ENCODE measurements at regions not wholly inside any gene's neighbourhood (a gene's known extent, or its start where the extent isn't known, plus 50 kb on each side); places are given as distances from the start of the nearest gene placed in this dataset.

DNA sequence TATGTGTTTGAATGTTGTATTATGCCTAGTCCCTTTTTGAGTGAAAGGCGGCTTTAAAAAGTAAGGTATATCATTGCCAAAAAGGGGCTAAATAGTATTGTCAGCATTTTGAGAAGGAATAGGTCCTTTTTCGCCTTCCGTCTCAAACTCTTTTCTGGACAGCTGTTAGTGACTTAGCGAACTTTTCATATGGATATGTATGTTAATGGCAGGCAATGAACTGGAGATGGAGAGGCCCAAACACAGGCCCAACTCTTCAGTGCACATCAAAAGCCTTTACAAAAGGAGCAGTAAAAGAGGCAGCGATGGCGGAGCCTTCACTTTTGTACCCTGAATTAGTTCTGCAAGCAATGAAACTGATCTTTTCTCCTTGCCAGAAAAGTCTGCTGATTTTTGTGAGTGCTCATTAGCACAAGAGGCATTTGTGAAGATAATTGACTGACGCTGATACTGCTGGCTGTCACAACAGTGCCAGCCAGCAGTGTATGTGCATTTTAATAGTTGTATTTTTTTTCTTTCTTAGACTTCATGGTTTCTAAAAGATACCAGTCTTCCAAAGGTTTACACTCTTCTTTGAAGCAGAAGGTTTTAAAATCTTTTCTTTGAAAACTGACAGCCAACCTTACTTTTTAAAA, 243.7 kb upstream of the SP8 start:
- no peak for DNase-seq

DNA sequence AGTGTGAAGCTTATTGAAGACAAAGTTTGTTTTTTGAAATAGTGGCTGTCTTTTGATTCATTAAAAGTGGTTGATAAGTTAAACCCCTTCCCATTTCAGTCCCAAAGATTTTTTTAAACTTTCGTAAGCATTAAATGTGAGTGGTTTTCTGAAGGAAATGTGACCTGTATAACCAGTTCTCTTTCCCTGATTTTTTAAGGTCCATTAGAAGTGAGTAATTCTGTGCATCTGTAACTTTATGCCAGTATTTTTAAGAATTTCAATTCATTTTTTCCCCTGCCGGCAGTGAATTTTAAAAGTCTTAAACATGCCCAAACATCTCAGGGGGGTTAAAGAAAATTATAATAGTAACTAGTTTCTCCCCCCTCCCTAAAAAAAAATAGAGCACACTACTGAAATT, 254.6 kb upstream of the SP8 start:
- DNase-seq: no peak

DNA sequence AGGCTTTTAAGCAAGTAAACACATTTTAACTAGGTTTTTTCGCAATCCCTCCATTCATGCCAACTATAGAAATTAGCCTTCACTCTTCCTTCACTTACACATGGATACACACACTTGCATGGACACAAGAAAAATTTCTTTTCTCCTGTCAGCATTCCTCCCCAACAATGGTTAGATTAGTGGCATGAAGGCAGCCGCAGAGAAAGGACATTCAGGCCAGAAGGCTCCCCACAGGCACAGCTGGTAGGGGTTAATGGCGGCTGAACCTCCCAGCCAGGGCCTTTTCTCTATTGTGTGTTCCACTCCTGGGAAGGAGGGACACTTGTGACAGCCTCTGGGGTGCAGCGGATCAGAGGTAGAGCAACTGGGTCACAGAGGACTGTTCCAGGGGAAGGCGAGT, 255.0 kb upstream of the SP8 start:
- DNase-seq: peak; percentile 93

DNA sequence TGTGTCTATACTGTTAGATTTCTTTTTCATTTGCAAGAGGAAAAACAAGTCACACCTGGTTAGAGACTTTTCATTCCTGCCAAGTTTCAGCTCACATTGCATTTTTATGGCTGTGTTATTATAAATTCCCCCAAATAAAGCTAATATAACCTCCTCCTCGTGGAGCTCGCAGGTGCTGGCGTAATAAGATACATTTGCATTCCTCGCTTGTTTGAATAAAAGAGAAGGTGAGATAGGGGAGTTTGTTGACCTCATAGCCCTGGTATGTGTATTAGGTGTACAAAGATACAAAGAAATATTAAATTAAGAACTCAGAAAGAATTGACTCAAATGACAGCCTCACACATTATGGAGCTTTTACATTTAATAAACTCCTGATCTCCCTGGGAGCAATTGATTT, 257.7 kb upstream of the SP8 start:
- DNase-seq: no peak

DNA sequence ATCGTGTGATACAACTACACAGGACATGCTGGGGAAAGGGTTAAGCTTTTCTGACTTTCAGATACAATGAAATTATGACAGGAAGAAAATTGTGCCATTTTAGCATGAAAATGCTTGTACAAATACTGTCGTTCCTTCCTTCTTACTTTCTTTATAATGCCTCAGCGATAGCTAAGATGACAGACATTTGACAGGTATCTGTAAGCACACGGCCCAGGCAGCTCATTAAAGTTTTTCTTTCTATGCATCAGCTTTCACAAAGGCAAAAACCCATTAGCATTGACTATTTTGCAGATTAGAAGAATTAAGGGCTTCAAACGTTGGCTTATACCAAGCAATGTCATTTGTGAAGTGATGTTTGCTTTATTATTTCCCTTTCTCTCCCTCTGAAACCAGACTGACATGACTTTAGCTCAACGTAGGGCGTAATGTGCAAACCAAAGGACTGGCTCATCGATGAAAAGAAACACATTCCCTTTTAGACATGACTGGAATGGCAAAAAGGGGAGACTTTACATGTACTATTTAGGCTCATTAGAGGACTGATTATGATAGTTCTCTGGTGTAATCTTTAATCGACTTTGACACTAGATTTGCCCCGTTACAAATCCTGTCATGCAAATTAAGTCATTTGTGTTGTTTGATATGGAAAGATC, 258.4 kb upstream of the SP8 start:
- peak; percentile 60 for DNase-seq

DNA sequence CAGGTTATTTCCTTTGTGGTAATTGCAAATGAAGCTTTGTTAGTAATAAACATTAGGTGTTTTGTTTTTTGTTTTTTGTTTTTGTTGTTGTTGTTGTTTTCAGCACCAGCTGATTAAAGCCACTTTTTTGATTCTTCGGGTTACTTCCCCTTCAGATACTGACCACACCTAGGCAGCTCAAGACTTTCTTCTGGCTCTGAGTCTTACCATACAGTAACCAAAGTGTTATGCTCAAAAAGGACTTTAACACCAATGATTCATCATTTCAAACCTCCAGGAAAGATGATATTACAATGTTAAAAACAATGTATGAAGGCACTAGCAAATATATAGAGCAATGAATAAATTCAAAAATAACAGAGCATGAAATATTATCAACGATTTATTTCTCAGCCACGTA, 265.2 kb upstream of the SP8 start:
- no peak for DNase-seq

DNA sequence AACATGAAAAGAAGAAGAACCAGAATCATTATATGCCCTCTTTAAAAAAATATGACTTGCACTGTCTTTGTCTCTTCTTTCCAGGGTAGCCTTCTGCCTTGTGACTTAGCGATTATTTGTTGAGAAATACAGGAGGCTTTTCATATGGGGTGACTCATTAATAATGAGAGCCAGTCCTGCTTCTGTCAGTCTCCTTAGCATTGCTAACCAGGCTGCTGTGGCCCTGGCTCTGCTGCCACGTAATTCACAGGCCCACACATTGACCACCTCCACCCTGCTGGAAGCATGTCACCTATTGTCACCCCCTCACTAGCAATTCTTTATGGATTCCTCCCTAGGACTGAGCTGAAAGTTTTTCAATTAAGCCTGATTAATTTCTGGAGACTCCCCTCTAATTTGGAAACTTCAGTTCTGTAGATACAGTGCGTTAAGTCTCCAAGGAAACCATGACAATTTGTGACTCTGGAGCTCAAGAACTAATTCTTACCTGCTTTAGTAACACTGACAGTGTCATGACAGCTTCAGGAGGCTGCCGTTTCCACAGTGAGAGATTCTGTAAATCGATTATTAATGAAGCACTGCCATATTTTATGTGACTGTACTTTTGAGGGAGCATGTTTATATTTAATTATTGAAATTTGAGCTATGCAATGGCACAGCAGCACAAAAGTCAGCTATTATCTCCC, 267.9 kb upstream of the SP8 start:
- no peak for DNase-seq

DNA sequence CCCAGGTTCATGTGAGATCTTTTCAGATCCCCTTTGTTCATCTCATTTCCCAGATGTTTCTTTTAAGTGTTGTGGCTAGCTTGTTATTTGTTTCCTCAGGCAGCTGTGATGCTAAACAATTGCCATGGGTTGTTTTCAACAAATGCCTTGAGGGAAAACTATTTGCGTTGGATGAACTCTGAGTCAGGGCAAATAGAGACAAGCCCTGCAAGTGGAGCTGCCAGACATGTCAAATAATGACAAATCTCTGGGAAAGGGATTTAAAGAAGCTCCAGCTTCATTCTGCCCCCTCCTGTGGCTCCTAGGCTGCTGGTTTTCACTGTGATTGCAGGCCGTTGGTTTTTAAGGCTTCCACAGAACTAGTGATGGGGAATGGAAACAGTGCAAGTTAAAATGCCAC, 272.4 kb upstream of the SP8 start:
- no peak for DNase-seq

DNA sequence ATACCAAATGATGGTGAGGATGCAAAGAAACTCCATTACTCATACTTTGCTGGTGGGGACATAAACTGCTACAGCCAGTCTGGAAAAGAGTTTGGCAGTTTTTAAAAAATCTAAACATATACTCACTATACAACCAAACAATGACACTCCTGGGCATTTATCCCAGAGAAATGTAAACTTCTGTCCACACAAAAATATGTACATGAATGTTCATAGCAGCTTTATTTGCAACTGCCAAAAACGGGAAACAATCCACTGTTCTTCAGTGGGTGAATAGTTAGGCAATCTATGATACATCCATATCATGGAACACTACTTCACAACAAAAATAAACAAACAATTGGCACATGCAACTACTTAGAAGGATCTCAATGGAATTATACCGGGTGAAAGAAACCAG, 276.4 kb upstream of the SP8 start:
- no peak for DNase-seq

DNA sequence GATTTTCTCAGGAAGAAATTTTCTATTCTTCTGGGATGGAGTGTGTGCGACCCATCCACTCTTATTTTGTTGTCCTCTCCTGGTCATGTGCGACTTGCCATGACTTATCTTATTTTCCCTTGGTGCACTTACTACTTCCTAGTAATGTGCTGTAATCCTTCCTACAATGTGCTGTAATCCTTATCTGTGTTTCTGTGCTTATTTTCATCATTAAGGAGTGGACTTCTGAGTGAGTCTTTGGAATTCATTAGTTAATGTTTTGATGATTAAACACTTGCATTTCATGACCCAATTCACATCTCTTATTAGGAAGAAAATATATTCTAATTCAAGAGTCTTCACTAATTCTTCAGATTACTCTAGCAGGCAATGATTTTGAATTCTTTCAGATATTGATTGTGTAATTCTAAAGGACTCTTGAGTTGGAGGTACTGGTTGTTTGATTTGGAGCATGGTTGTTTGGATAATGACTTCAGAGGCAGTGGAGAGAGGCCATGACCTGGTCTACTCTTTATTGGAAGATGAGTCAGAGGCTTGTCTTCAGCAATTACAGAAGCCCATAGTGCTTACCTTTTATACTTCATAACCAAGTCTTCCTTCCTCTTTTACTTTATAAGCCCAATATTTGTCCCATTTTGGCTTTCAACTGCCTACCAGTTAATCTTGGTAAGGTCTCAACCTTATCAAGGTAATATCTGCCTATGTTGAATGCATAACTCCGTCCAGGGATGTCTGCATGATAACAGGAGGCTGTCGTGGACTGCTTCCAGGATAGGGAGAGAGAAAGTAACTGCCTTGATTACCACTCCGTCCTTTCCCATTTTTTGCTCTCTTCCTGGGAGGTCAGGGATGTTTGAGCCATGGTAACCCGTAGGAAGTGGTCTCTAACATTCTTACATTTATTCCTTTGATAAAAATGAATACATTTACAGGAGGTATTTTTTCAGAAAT, 278.3 kb upstream of the SP8 start:
- DNase-seq: no peak

DNA sequence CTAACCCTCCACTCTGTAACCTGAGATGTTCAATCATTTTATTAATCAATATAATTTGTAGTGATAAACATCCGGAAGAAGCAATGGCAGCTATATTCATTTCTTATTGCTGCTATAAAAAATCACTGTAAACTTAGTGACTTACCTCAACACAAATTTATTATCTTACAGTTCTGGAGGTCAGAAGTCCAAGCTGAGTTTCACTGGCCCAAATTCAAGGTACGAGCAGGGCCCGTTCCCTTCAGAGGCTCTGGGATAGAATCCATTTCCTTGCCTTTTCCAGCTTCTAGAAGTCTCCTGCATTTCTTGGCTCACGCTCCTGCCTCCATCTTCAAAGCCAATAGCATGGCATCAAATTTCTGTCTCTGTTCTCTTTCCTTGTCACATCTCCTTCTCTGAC, 279.5 kb upstream of the SP8 start:
- no peak for DNase-seq

DNA sequence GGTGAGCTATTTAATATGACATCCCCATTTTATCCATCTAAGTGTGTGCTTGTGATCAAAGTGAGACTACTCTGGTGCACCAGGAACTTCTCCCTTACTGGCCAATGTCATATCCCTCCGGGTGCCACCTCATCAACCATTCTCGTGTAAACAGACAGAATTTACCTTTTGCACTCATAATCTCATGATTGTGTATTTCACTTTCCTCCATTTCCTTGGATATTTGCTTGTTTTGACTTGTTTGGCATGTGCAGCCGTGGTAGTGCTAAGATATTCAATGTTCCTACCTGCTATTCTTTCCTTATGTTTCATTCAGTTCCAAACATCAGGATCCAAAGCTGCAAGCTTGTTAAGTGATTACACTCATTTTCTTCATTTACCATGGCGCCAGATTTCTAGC, 280.5 kb upstream of the SP8 start:
- DNase-seq: no peak

DNA sequence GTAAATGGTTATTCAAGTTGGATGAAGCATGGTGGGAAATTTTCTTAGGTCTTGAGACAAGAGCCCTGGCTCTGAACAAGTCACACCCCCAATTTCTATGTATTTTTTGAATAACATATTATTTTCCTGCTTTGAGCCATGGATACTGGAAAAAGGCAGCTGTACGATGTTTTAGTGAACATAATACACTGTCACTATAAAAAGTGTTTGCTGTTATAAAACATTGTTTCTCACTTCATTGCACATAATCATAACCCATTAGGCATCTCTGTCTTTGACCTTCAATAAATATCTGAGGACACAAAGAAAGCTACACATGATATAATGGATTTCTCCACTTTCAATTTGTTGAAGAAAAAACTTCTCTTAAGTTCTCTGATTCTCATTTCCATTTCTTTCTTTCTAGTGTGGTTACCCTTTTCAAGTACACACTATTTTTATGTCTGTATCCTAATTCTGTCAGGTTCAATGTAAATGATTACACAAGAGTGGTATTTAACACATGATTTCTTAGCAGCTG, 283.9 kb upstream of the SP8 start:
- DNase-seq: no peak

DNA sequence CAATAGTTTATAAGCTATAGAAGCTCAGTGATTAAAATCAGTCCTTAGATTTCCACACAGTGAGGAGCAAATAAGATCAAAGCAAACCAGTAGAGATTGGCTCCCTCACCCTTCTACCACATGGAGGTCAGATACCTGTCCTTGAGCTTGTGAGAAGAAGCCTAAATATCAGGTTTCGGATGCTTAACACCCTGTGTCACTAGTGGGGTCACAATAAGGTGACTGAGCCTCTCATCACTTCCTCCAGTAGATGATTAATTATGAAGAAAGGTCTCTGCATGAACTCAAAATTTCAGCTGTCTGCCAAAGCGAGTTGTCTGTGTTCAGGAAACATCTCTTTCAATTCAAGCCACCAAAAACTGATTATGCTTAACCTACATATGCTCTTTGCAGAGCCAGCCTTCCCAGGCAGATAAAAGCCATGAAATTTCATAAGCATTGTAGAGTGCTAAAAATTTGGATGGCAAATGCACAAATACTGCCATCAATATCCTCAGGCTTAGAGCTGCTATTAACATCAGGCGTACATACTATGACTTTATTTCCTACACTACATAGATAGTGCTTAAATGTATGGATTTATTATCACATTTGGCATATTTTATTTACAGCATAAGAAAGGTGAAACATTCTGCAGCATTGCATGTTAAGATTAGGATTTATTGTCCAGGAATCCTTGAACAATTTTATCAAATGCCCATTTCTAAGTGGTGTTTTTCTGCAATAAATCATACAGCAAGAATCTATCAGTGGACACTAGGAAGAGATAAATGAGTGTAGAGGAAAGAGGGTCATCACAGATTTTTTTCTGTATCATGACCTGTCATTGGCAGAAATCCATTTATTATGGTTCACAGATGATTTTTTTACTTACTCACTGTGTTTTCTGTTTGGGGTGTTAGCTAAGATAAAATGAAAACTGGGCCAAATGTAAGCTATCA, 285.1 kb upstream of the SP8 start:
- DNase-seq: no peak

DNA sequence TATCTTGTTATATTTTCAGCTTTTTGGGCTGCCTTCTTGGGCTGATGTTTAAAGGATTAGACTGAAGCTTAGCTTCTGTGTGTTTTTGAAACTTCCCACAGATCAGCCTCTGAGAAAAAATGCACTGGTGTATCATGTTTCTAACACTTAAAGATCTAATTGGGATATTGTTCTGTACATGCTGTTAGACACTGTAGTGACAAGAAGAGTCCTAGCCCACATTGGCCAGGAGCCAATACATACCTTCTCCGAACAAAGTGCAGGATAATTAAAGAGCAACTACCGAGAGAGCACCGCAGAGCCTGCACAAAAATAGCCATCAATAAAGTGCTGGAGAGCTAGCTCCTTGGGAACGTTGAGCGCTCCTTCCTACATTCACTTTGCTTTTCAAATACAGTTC, 289.4 kb upstream of the SP8 start:
- DNase-seq: no peak

DNA sequence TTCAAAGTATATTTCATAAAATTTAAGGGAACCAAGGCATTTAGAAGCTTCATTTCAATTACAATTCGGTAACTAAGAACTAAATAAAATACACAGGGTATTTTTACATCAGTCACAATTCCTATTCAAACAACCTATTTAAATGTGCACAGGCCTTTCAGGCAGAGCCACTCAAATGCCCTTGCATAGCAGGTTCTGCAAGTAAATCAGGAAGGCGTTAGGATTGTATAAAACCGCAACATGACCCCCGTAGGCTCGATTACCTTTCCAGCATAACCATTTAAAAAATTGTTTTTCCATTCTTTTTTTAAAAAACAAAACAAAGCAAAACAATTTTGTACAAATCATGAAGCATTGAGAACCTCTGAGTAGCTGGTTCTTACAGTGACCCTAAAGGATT, 289.9 kb upstream of the SP8 start:
- DNase-seq: no peak

DNA sequence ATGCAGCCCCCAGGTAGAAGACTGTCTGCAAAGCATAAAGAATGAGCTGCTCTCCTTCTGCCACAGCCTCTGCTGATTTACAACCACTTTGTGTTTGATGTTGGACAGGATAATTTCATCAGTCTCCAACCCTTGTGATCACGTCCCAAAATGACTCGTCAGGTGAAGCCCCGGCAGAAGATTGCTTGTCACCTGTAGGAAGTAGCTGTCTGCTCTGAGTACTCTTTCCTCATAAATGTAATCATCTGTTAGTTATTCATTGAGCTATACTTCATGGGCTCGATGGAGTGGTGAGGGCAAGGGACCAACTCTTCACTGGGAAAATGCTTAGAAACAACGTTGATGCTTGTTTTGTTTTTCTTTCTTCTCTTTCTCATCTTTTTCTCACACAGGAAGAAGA, 290.9 kb upstream of the SP8 start:
- DNase-seq: no peak

DNA sequence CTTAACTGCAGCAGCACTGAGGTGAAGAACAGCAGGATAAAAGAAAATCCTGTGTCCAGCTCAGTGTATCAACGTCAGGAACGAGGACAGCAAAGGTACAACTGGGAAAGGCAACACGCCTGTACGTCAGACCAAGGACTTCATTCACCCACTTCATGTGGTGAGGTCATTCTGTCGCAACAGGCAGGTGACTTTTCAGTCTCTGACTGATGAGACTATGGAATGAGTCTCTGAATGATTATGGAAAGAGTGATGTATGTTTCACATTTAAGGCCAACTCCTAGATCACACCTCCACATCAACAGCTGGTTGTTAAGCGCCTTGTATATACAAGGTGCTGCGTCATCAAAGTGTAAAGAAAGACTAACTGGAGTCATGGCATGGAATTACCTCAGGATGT, 297.6 kb upstream of the SP8 start:
- DNase-seq: no peak

DNA sequence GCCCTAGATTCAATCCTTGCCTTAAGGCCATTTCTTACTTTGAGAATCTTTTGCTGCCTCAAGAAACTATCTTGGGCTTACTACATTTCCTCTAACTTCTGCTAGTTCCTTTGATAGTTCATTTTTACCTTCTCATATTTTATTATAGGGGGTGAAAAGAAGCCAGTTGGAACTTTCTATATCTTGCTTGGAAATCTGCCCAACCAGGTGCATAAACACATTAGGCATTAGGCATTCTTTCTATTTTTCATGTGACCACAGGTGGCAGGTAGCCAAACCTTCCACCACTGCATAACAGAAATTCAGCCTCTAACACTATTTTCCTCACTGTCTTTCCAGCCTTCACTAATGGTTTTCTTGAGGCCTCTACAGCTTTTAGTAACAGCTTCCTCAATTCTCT, 300.0 kb upstream of the SP8 start:
- peak; percentile 27 for DNase-seq

DNA sequence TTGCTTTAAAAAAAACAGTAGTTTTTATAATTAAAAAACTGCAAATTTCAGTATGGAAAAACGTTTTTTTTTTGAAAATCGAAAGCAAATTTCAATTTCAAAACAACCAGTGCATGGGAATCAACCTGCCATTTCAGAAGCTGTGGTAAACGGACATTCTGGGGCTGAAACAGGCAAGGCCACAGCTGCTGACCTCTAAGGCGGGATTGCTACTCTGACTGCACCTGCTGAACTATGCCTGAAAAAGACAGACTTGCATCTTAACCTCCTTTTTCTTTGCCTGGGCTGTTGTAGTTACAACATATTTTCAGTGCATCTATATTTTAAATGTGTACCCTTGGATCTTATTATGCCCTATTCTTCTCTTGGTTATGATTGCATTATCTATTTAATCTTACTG, 303.0 kb upstream of the SP8 start:
- no peak for DNase-seq

DNA sequence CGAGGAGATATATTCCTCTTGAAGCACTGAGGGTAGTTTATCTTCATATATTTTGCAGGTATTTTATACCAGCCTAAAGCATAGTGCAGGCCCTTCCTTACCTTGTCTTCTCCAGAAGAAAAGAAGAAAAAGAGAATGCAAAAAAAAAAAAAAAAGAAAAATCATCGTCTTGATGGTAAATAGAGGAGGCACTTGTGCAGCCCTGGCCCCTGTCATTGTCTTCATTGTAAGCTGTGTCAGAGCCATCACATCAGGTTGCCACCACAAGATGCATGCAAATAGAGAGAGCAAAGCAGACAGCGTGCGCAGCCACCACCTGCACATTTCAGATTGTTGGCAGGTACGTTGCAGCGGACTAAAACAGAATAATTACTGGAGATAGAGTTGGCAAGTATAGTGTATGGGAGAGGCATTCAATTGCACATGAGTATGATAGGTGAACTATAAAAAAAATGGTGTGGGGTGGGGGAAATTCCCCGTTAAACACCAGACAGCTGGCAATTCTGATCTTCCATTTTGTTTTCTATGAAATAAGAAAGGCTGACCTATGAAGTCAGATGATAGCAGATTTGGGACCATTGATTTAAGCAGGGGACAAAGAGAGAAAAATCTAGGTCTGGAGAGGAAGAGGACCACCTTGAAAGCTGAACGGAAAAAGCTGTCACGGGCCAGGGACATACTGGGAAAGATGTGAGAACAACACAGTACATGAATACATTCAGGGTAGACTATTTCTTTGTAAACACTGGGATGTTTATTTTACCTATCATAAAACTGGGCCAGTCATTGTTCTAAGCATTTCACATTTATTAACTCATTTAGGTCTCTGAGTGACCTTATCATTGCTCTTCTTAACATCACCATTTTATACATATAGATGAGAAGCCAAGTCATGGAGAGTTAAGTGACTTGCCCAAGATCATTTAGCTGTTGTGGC, 306.3 kb upstream of the SP8 start:
- DNase-seq: peak; percentile 66
